ENCODE measurements at regions not wholly inside any gene's neighbourhood (a gene's known extent, or its start where the extent isn't known, plus 50 kb on each side); places are given as distances from the start of the nearest gene placed in this dataset.

- H3K27ac Mint-ChIP-seq (ENCODE audit: unreplicated experiment): no peak overlapping the region
- TF ChIP-seq, protein P1, sequence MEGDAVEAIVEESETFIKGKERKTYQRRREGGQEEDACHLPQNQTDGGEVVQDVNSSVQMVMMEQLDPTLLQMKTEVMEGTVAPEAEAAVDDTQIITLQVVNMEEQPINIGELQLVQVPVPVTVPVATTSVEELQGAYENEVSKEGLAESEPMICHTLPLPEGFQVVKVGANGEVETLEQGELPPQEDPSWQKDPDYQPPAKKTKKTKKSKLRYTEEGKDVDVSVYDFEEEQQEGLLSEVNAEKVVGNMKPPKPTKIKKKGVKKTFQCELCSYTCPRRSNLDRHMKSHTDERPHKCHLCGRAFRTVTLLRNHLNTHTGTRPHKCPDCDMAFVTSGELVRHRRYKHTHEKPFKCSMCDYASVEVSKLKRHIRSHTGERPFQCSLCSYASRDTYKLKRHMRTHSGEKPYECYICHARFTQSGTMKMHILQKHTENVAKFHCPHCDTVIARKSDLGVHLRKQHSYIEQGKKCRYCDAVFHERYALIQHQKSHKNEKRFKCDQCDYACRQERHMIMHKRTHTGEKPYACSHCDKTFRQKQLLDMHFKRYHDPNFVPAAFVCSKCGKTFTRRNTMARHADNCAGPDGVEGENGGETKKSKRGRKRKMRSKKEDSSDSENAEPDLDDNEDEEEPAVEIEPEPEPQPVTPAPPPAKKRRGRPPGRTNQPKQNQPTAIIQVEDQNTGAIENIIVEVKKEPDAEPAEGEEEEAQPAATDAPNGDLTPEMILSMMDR (IDR thresholded peaks at IDR 0.05; ENCODE audit: unreplicated experiment): no peak
These were observed 134.1 kb upstream of the CREB1 start for GRCh38 chr2:207395535-207396251.

GRCh38 chr2:207397917-207398655, 131.7 kb upstream of the CREB1 start:
- DNase-seq (ENCODE audit: low spot score): no peak
- Mint-ChIP-seq H3K9me3 (ENCODE audit: unreplicated experiment) (no peaks in the 10 kb centered on the region), H3K36me3 (ENCODE audit: low read depth, unreplicated experiment) (no peaks in the 10 kb centered on the region), H3K27ac (ENCODE audit: unreplicated experiment) (no peak overlapping the region), H3K4me3 (ENCODE audit: unreplicated experiment) (no peak overlapping the region), H3K27me3 (ENCODE audit: unreplicated experiment) (peaks cover 4% of the 10 kb centered on the region), H3K4me1 (ENCODE audit: unreplicated experiment) (no peaks in the 10 kb centered on the region)
- TF ChIP-seq, protein P1 (IDR thresholded peaks at IDR 0.05; ENCODE audit: unreplicated experiment): no peak

More at GRCh38 chr2:207395535-207396251, 134.1 kb upstream of the CREB1 start:
- Mint-ChIP-seq H3K4me1 (ENCODE audit: unreplicated experiment) (no peaks in the 10 kb centered on the region), H3K9me3 (ENCODE audit: unreplicated experiment) (no peaks in the 10 kb centered on the region), H3K4me3 (ENCODE audit: unreplicated experiment) (no peak overlapping the region), H3K27me3 (ENCODE audit: unreplicated experiment) (peaks cover 4% of the 10 kb centered on the region), H3K36me3 (ENCODE audit: low read depth, unreplicated experiment) (no peaks in the 10 kb centered on the region)
- no peak for DNase-seq (ENCODE audit: low spot score)

DNA sequence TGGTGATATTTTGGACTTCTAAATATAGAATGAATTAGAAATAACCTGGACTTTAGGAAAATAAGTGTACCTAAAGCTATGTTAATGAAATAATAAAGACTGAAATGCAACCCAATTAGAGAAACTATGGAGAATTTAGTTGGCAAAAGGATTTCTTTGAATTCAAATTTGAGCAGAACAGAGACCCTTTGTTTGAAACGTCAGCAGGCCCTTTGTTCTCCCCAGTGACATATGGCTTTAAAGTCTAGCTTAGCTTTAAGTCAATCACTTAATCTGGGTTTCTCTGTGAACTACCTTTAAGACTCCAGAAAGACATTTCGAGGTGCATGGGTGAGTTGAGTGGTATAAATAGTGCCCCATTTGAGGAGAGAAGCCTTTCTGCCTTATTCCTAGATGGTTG, 130.5 kb upstream of the CREB1 start:
- Mint-ChIP-seq H3K9me3 (ENCODE audit: unreplicated experiment) (no peaks in the 10 kb centered on the region), H3K27ac (ENCODE audit: unreplicated experiment) (no peak overlapping the region), H3K36me3 (ENCODE audit: low read depth, unreplicated experiment) (no peaks in the 10 kb centered on the region), H3K27me3 (ENCODE audit: unreplicated experiment) (peaks cover 2% of the 10 kb centered on the region), H3K4me3 (ENCODE audit: unreplicated experiment) (no peak overlapping the region), H3K4me1 (ENCODE audit: unreplicated experiment) (no peaks in the 10 kb centered on the region)
- DNase-seq (ENCODE audit: low spot score): no peak
- TF ChIP-seq, protein P1 (IDR thresholded peaks at IDR 0.05; ENCODE audit: unreplicated experiment): no peak

DNA sequence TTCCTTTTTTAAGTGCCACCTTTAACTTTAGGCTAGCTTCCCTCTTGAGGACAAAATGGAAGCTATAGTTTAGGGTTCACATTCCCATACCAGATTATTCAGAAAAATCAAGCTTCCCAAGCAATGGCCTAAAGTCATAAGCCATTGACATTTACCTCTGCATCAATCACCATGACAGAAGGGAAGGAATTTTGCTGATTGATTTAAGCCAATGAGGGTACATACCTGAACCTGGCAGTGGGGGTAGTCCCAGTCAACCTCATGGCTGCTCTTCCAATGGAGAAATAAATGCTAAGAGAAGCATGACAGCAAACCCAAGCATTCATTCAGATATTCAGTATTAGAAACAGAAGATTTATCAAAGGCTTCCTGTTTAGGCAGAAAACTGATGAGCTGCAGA, 128.4 kb upstream of the CREB1 start:
- DNase-seq (ENCODE audit: low spot score): no peak
- TF ChIP-seq, protein P1 (IDR thresholded peaks at IDR 0.05; ENCODE audit: unreplicated experiment): no peak
- Mint-ChIP-seq H3K9me3 (ENCODE audit: unreplicated experiment) (no peaks in the 10 kb centered on the region), H3K4me3 (ENCODE audit: unreplicated experiment) (no peak overlapping the region), H3K27ac (ENCODE audit: unreplicated experiment) (no peak overlapping the region), H3K27me3 (ENCODE audit: unreplicated experiment) (peaks cover 2% of the 10 kb centered on the region), H3K4me1 (ENCODE audit: unreplicated experiment) (no peaks in the 10 kb centered on the region), H3K36me3 (ENCODE audit: low read depth, unreplicated experiment) (no peaks in the 10 kb centered on the region)

DNA sequence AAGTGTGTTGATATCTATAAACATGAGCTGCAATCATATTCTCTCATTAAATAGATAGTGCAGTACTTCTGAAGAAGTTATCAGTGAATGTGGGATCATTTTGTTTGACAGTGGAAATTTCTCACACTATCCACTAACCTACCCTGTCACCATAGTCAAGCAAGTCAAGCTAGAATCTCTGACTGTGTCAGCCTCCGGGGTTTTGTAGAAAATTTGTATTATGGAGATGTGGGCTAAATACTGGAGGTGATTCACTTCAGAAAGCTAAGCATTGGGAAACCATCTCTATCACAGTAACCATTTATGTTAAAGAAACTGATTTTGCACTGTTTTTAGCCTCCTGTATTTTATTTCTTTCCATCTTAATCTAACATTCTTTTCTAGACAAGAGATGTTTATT, 126.6 kb upstream of the CREB1 start:
- Mint-ChIP-seq H3K27me3 (ENCODE audit: unreplicated experiment) (peaks cover 2% of the 10 kb centered on the region), H3K4me3 (ENCODE audit: unreplicated experiment) (no peak overlapping the region), H3K36me3 (ENCODE audit: low read depth, unreplicated experiment) (no peaks in the 10 kb centered on the region), H3K27ac (ENCODE audit: unreplicated experiment) (no peak overlapping the region), H3K4me1 (ENCODE audit: unreplicated experiment) (peaks cover 4% of the 10 kb centered on the region), H3K9me3 (ENCODE audit: unreplicated experiment) (no peaks in the 10 kb centered on the region)
- TF ChIP-seq, protein P1 (IDR thresholded peaks at IDR 0.05; ENCODE audit: unreplicated experiment): no peak
- no peak for DNase-seq (ENCODE audit: low spot score)
